MCF 10A (cell line): ENCODE measurements at regions not wholly inside any gene's neighbourhood (a gene's known extent, or its start where the extent isn't known, plus 50 kb on each side); places are given as distances from the start of the nearest gene placed in this dataset.

Experiments
- BruUV-seq: library from RNA; stranded (reverse); fragments of 400-500 nt; replicated peaks from 2 replicates; lab custom pipeline; 2021; lab: Mats Ljungman, UMichigan
- CTCF ChIA-PET: fragments of 300-600 bp; sonication (Branson Sonifier 250); formaldehyde crosslinking; extraction: SDS; loops from one replicate; lab custom pipeline; 2021; ENCODE audit warnings: antibody characterized with exemption, inconsistent platforms; lab: Yijun Ruan, JAX
- POLR2A ChIA-PET: fragments of 300-600, 350-650 bp; sonication (Branson Sonifier 250); formaldehyde crosslinking; extraction: SDS; loops from one replicate; lab custom pipeline; 2020; ENCODE audit warnings: antibody characterized with exemption, inconsistent platforms; lab: Yijun Ruan, JAX
- DNase-seq: peaks from one replicate; pipeline ENCODE4 v3.0.0-alpha.2; 2018; ENCODE audit not compliant: unreplicated experiment
- H3K27ac Mint-ChIP-seq: one replicate; pipeline ENCODE4 v1.8.0; 2022; ENCODE audit warnings: mild to moderate bottlenecking, low read depth, mixed read lengths; ENCODE audit not compliant: unreplicated experiment
- H3K27me3 Mint-ChIP-seq: one replicate; pipeline ENCODE4 v1.8.0; 2022; ENCODE audit warnings: mixed read lengths; ENCODE audit not compliant: insufficient read depth, unreplicated experiment
- H3K36me3 Mint-ChIP-seq: one replicate; pipeline ENCODE4 v1.8.0; 2022; ENCODE audit warnings: mild to moderate bottlenecking, moderate library complexity, mixed read lengths; ENCODE audit not compliant: insufficient read depth, unreplicated experiment
- H3K4me1 Mint-ChIP-seq: one replicate; pipeline ENCODE4 v1.8.0; 2022; ENCODE audit warnings: mixed read lengths; ENCODE audit not compliant: insufficient read depth, unreplicated experiment
- H3K4me3 Mint-ChIP-seq: one replicate; pipeline ENCODE4 v1.8.0; 2022; ENCODE audit warnings: mild to moderate bottlenecking, moderate library complexity, mixed read lengths; ENCODE audit not compliant: unreplicated experiment
- H3K9me3 Mint-ChIP-seq: one replicate; pipeline ENCODE4 v1.8.0; 2022; ENCODE audit warnings: mixed read lengths; ENCODE audit not compliant: unreplicated experiment
- CTCF ChIP-seq: fragments of 200-600 bp; IDR thresholded peaks from one replicate; pipeline ENCODE4 v1.8.0; 2022; ENCODE audit warnings: antibody characterized with exemption, mild to moderate bottlenecking; ENCODE audit not compliant: unreplicated experiment
- intact Hi-C: fragments of 100-400 bp; cut with micrococcal nuclease; formaldehyde crosslinking; loops from 2 replicates; pipeline ENCODE4 v1.14.1; 2022

DNA sequence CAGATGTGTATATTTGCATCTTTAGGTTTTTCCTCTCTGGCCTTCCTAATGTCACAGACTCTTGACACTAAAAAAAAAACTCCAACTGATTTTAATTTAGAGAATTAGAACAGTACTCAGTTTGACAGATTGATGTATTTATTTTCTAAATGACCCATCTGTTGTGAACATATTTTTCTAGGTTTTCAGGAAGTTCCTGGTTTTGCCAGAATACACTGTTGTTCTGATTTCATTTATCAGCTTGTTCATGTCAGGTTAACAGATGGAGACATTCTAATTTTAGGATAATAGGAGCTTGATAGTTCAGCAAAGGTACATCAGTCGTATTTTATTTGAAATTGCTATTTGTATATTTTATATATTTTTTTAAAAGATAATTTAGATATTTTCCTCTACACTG, 133.4 kb downstream of the TANC2 start:
- no peak for DNase-seq
- H3K4me3 Mint-ChIP-seq = no peak overlapping the region
- peaks cover 16% of the 10 kb centered on the region for H3K4me1 Mint-ChIP-seq
- no peak for TF ChIP-seq CTCF
- no peaks in the 10 kb centered on the region for H3K36me3 Mint-ChIP-seq
- no TSS peak for BruUV-seq
- H3K27me3 Mint-ChIP-seq = no peaks in the 10 kb centered on the region
- intact Hi-C loops = no loop called here
- H3K27ac Mint-ChIP-seq = no peak overlapping the region
- H3K9me3 Mint-ChIP-seq = no peaks in the 10 kb centered on the region
- POLR2A ChIA-PET = interaction anchor here (0.6 to 1.0 kb wide), 2 partner anchors 17 to 95 kb away, joined by 3 read pairs; no protein-coding TSS in a partner anchor
- CTCF ChIA-PET = no interaction called here

DNA sequence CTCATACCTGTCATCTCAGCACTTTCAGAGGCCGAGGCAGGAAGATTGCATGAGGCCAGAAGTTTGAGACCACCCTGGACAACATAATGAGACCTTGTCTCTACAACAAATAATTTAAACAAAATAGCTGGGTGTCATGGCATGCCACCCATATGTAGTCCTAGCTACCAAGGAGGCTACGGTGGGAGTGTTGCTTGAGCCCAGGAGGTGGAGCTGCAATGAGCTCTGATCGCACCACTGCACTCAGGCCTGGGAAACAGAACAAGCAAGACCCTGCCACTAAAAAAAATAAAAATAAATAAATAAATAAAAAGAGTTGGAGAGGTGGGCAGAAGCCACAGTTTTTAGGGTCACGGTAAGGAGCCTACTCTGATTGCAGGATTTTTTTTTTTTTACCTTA, 136.0 kb downstream of the TANC2 start:
- POLR2A ChIA-PET = interaction anchor here (1.0 to 1.1 kb wide), 2 partner anchors 25 to 111 kb away, joined by 3 to 4 read pairs; no protein-coding TSS in a partner anchor

GRCh38 chr17:63106050-63106449, 140.0 kb downstream of the TANC2 start:
- Mint-ChIP-seq H3K9me3 (no peaks in the 10 kb centered on the region), H3K27me3 (no peaks in the 10 kb centered on the region), H3K27ac (no peak overlapping the region), H3K4me1 (no peaks in the 10 kb centered on the region), H3K36me3 (no peaks in the 10 kb centered on the region), H3K4me3 (no peak overlapping the region)
- no peak for TF ChIP-seq CTCF
- ChIA-PET CTCF (interaction anchor here (0.6 kb wide), 1 partner anchor 433 kb away, joined by 7 read pairs; no protein-coding TSS in a partner anchor), POLR2A (no interaction called here)
- BruUV-seq = no TSS peak
- no peak for DNase-seq
- intact Hi-C loops = no loop called here

More for the DNA sequence above, 136.0 kb downstream of the TANC2 start:
- no peak overlapping the region for H3K4me3 Mint-ChIP-seq
- no peak overlapping the region for H3K27ac Mint-ChIP-seq
- no peaks in the 10 kb centered on the region for H3K27me3 Mint-ChIP-seq
- no peaks in the 10 kb centered on the region for H3K36me3 Mint-ChIP-seq
- no peak for DNase-seq
- no peak for TF ChIP-seq CTCF
- CTCF ChIA-PET = interaction anchor here (0.6 kb wide), 1 partner anchor 281 kb away, joined by 3 read pairs; no protein-coding TSS in a partner anchor
- no peaks in the 10 kb centered on the region for H3K9me3 Mint-ChIP-seq
- H3K4me1 Mint-ChIP-seq = no peaks in the 10 kb centered on the region
- intact Hi-C loops = no loop called here
- no TSS peak for BruUV-seq

- H3K27me3 Mint-ChIP-seq = no peaks in the 10 kb centered on the region
- no TSS peak for BruUV-seq
- no peaks in the 10 kb centered on the region for H3K9me3 Mint-ChIP-seq
- H3K4me1 Mint-ChIP-seq = no peaks in the 10 kb centered on the region
- no peak for TF ChIP-seq CTCF
- no peak overlapping the region for H3K27ac Mint-ChIP-seq
- no peak for DNase-seq
- ChIA-PET POLR2A (no interaction called here), CTCF (interaction anchor here (0.6 kb wide), 1 partner anchor 12 kb away, joined by 3 read pairs; no protein-coding TSS in a partner anchor)
- H3K36me3 Mint-ChIP-seq = no peaks in the 10 kb centered on the region
- no peak overlapping the region for H3K4me3 Mint-ChIP-seq
- intact Hi-C loops = no loop called here
These were observed 143.6 kb downstream of the TANC2 start for GRCh38 chr17:63109661-63110060.
